Left cardiac atrium (tissue), 4 donors: ENCODE measurements at regions not wholly inside any gene's neighbourhood (a gene's known extent, or its start where the extent isn't known, plus 50 kb on each side); places are given as distances from the start of the nearest gene placed in this dataset.

Source experiments
- ATAC-seq, 2 donors: fragments of 200-7000 bp; cut with Tn5 transposase; one replicate each; pipeline ENCODE4 v1.9.1; 2020; ENCODE audit warnings: mild to moderate bottlenecking in 2 of 2, moderate library complexity in 2 of 2
- DNase-seq: peaks from one replicate; pipeline ENCODE4 v3.0.0-alpha.2; 2020
- intact Hi-C, 2 donors: fragments of 100-400 bp; cut with DNase I; formaldehyde crosslinking; loops; one replicate each; pipeline versions ENCODE4 v1.14.1 to v1.15.1; 2022 to 2023
- donor health status: DM: no; HTN: yes; CAD: no.
- donor health status: DM: no; HTN: yes; CAD: no; lungs with severe emphysema.
- donor health status: DM: yes; HTN: yes; CAD: no.
- donor health status: Dilated cardiomyopathy.

DNA sequence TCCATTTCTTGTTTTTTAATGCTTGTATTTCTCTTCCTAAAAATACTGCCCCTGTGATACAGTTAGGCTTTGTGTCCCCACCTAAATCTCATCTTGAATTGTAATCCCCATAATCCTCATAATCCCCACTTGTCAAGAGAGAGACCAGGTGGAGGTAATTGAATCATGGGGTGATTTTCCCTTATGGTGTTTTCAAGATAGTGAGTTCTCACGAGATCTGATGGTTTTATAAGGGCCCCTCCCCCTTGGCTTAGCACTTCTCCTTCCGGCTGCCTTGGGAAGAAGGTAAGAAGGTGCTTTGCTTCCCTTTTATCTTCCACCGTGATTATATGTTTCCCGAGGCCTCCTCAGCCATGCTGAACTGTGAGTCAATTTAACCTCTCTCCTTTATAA lies 227.4 kb downstream of the MAN2A1 start:
- intact Hi-C loops = no loop called here
- ATAC-seq (no peak), DNase-seq (no peak)

- intact Hi-C loops = no loop called here
- DNase-seq (no peak), ATAC-seq (no peak)
These were observed 228.2 kb downstream of the MAN2A1 start for GRCh38 chr5:109917966-109918365.

GRCh38 chr5:109920736-109921135 lies 231.0 kb downstream of the MAN2A1 start:
- ATAC-seq (no peak), DNase-seq (no peak)
- intact Hi-C loops = no loop called here

- peak; percentile 31 for DNase-seq
- peak; percentile 90 to 92 for ATAC-seq
- intact Hi-C loops = no loop called here
These were observed 232.1 kb downstream of the MAN2A1 start for GRCh38 chr5:109921735-109922380.

- DNase-seq (no peak), ATAC-seq (no peak)
- intact Hi-C loops = no loop called here
These were observed 232.8 kb downstream of the MAN2A1 start for GRCh38 chr5:109922381-109922995.

- no peak for ATAC-seq
- no peak for DNase-seq
- intact Hi-C loops = no loop called here
These were observed 233.5 kb downstream of the MAN2A1 start for GRCh38 chr5:109923205-109923604.

- intact Hi-C loops = no loop called here
- DNase-seq (no peak), ATAC-seq (no peak)
These were observed 234.7 kb downstream of the MAN2A1 start for GRCh38 chr5:109924237-109925107.

DNA sequence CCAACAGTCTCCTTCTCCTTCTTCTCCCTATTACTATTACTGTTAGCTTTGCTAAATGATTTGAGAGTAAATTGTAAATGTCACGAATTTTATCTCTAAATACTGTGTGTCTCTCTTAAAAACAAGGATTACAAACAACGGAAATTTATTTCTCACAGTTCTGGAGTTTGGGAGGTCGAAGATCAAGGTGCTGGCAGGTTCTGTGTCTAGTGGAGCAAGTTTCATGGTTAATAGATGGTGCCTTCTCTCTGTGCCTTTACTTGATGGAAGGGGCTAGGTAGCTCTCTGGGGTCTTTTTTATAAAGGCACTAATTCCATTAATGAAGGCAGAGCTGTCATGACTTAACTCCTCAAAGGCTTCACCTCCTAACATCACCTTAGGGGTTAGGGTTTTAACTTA lies 237.9 kb downstream of the MAN2A1 start:
- intact Hi-C loops = no loop called here
- DNase-seq (no peak), ATAC-seq (no peak)

- intact Hi-C loops = no loop called here
- DNase-seq = no peak
- no peak for ATAC-seq
These were observed 238.3 kb downstream of the MAN2A1 start for GRCh38 chr5:109928046-109928445.

DNA sequence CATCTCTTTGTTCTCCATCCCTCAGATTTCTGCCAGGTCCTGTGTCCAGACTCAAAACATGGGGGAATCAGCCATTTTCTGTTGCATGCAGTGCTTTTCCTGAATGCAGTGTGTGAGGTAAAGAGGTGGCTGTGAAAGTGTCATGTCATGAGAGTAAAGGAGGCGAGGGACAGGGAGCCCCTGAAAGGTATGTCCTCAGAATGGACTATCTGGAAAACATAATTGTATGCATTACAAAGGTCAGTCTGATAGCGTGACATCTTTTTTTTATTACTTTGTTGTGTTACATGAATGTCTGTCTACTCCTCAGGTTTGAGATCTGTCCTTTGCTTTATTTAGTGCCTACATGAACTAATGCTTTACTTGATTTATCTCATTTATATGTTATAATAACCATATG lies 239.1 kb downstream of the MAN2A1 start:
- ATAC-seq = no peak
- intact Hi-C loops = no loop called here
- no peak for DNase-seq

- intact Hi-C loops = no loop called here
- DNase-seq (no peak), ATAC-seq (no peak)
These were observed 239.6 kb downstream of the MAN2A1 start for GRCh38 chr5:109929376-109929775.

GRCh38 chr5:109929911-109930310 lies 240.2 kb downstream of the MAN2A1 start:
- intact Hi-C loops = no loop called here
- ATAC-seq = no peak
- DNase-seq = no peak

DNA sequence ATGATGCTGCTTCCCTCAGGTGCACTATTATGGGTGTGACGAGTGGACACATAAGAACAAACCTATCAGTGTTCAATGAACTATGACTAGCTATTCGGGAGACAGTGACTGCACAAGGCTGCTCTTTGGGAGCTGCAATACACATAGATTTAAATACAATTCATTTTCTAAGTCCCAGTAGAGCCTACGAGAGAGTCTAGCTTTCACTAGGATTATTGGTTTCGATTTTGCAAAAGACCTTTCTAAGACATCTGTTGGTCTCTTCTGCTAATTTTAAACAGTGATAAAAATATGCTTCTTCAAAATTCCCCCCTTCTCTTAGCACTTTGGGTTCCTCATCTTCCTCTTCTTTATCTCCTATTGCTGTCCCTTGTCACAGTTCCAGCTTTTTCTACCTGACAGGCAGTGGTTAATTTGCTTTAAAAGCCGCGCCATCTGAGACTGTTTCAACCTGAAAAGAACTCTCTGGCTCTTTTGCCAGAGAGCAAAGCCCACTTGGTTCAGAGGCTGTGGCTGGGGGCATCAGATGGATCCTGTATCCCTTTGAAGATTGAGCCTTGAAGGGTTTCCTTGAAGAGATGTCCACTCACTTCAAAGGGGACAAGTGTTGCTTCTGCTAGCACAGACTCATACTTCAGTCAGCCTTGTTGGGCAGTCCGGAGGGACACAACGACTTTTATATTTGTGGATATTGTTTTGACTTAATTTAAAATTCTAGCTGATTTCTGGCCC lies 241.5 kb downstream of the MAN2A1 start:
- intact Hi-C loops = no loop called here
- DNase-seq (no peak), ATAC-seq (no peak)

DNA sequence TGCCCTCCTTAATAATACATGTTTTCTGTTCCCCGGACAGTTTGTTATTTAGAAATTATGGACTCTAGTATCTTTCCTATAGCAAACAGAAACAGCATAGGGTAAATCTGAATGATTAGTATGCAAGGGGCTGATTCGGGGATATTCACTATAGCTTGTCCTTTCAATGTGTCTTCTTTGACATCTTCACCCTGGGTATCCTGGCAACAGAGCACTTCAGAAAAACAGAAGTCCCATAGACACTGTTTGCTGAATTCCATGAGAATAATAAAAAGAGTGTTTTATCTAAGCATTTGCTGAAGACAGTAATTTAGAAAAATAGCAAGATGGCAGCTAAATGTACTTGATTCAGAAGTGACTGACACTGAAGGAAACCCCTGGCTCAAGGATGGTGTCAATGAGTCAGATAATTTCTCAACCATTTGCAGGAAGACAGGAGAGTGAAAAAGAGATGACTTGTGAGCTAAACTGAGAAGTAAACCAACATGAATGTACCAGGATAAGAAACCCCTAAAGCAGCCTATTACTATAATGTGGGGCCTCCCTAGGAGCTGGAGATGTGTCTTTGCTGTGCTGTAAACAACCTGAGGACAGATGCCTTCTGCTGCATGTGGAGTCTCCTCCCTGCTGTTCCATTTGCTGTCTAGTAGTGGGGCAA lies 246.2 kb downstream of the MAN2A1 start:
- intact Hi-C loops = no loop called here
- ATAC-seq (no peak), DNase-seq (no peak)

DNA sequence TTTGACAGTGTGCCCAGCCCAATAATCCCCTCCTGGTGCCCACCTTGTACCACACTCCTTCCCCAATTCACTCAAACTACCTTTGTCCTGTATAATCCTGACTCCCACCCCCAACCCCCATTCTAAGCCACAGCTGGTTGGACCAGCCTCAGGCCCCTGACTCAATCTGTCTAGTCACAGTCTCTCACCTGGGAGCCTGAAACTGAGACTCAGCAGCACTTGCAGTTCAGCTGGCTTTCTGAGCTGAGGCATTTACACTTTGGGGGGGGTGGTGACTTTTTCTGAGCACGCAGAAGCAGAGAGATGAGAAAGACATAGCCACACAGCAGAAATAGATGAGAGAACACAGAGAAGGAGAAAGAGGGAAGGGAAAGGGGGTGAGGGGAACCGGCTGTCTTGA lies 247.3 kb downstream of the MAN2A1 start:
- ATAC-seq (no peak), DNase-seq (no peak)
- intact Hi-C loops = no loop called here

- intact Hi-C loops = no loop called here
- DNase-seq (no peak), ATAC-seq (no peak)
These were observed 248.2 kb downstream of the MAN2A1 start for GRCh38 chr5:109937951-109938350.

- DNase-seq (no peak), ATAC-seq (no peak)
These were observed 248.7 kb downstream of the MAN2A1 start for GRCh38 chr5:109938453-109938852.

GRCh38 chr5:109939116-109939682 lies 249.5 kb downstream of the MAN2A1 start:
- intact Hi-C loops = no loop called here
- ATAC-seq = no peak

More at GRCh38 chr5:109938453-109938852, 248.7 kb downstream of the MAN2A1 start:
- intact Hi-C loops = no loop called here

DNA sequence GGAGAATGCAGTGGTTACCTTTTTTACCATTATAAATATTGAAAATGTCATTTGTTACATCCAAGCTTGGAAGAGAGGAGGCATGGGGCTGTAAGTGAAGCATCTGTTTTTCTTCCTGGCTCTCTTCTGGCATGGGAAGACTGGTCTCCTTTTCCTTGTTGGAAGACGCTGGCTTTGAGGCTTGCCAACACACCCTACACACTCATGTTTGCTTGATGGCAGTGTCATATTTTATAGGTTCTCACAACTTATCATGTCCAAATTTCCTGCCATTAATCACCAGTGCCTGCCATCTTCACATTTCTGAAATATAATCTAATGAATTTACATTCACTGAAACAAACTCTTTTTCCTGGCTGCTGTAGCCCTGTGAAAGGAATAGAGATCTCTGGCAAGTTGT lies 252.9 kb downstream of the MAN2A1 start:
- DNase-seq (no peak), ATAC-seq (no peak)
- intact Hi-C loops = no loop called here

More at GRCh38 chr5:109939116-109939682, 249.5 kb downstream of the MAN2A1 start:
- DNase-seq = no peak
